ENCODE measurements at regions not wholly inside any gene's neighbourhood (a gene's known extent, or its start where the extent isn't known, plus 50 kb on each side); places are given as distances from the start of the nearest gene placed in this dataset.

DNA sequence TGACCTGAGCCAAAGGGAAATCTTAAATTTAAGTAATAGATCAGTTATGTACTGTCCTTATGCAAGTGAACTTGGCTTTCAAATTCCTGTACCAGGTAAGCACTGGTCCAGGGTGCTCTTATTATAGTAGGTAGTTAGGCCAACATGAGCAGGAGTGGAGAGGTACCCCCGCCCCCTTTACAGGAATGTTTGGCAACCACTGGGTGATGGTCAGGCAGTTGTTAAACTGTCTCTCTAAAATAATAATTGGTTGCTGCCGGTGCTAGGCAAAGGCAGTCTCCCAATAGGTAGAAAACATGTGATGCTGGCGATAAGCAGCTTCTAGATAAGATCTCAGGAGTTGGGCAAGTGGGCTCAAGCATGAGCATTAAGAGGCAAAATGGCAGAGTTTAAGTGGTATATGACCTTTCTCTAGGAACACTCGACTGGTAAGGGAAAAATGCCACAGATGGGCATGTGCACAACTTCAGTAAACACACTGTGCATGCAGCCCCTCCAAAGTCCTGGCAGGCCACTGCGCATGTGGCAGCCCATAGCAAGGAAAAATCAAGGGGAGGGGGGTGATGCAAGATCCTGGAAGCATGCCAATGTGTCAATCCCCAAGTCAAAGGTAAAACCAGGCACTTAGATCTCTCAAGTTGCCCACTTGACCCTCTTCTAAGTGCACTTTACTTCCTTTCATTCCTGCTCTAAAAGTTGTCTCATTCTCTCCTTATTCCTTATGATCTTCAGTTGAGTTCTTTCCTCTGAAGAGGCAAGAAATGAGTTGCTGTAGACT lies 1239.7 kb downstream of the C4orf33 start:
- no peak for FAIRE-seq
- Histone ChIP-seq H3K4me3 (ENCODE audit: low read depth, low read length) (no peak overlapping the region), H3K36me3 (ENCODE audit: control insufficient read depth, insufficient read depth, low read length) (no peaks in the 10 kb centered on the region), H3K27me3 (ENCODE audit: control insufficient read depth, insufficient read depth, low read length) (no peaks in the 10 kb centered on the region)
- TF ChIP-seq, protein P1, sequence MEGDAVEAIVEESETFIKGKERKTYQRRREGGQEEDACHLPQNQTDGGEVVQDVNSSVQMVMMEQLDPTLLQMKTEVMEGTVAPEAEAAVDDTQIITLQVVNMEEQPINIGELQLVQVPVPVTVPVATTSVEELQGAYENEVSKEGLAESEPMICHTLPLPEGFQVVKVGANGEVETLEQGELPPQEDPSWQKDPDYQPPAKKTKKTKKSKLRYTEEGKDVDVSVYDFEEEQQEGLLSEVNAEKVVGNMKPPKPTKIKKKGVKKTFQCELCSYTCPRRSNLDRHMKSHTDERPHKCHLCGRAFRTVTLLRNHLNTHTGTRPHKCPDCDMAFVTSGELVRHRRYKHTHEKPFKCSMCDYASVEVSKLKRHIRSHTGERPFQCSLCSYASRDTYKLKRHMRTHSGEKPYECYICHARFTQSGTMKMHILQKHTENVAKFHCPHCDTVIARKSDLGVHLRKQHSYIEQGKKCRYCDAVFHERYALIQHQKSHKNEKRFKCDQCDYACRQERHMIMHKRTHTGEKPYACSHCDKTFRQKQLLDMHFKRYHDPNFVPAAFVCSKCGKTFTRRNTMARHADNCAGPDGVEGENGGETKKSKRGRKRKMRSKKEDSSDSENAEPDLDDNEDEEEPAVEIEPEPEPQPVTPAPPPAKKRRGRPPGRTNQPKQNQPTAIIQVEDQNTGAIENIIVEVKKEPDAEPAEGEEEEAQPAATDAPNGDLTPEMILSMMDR (IDR thresholded peaks at IDR 0.05; ENCODE audit: insufficient read depth, low read length, severe bottlenecking): no peak
- DNase-seq (ENCODE audit: low read depth): no peak

DNA sequence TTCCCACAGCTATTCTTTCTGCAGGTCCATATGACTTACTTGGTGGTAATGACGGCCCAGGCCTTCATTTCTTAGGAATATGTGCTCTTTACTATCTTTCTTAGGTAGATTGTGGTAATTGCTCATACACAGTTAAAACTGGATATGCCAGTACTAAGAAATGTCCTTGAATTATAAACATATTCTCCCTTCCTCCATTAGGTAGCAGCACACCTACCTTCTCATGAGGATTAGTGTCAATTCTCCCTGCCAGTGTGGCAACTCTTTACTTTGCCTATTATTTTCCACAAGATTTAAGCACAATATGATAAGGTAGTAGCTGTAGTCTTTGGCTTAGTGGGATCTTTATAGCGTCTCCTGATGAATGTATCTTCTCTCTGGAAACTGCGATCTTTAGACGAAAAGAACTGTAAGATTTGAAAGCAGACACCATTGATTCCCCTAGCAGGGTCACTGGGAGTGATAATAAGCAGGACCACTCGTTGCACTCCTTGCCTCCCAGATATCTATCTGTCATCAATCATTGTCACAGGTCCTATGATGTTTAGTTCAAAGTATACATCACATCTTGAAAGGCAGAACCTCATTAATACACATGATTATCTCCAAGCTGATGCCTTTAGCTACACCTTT lies 1240.7 kb downstream of the C4orf33 start:
- no peak for FAIRE-seq
- no peaks in the 10 kb centered on the region for H3K27me3 ChIP-seq (ENCODE audit: control insufficient read depth, insufficient read depth, low read length)
- no peak overlapping the region for H3K4me3 ChIP-seq (ENCODE audit: low read depth, low read length)
- H3K36me3 ChIP-seq (ENCODE audit: control insufficient read depth, insufficient read depth, low read length): no peaks in the 10 kb centered on the region
- DNase-seq (ENCODE audit: low read depth): peak; percentile 41
- TF ChIP-seq, protein P1 (IDR thresholded peaks at IDR 0.05; ENCODE audit: insufficient read depth, low read length, severe bottlenecking): peak; percentile 40

DNA sequence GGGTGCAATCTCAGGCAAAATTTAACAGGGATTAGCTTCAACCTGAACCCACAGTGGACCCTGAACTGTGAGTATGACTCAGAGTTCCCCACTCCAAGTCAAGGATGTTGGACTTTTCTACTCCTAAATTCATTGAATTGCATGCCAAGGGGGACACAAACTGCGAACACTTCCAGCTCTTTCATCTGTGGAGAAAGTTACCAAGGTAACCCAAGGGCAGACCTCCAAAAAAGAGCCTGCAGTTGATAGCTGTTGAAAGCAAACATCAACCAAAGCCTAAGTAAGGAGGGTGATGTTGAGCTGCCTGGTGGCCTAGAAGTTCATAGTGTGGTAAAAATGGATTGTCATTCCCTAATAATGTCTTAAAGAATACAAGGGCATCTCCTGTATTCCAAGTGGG lies 1242.9 kb downstream of the C4orf33 start:
- TF ChIP-seq, protein P1 (IDR thresholded peaks at IDR 0.05; ENCODE audit: insufficient read depth, low read length, severe bottlenecking): no peak
- DNase-seq (ENCODE audit: low read depth) (no peak), FAIRE-seq (no peak)
- H3K4me3 ChIP-seq (ENCODE audit: low read depth, low read length): no peak overlapping the region
- no peaks in the 10 kb centered on the region for H3K36me3 ChIP-seq (ENCODE audit: control insufficient read depth, insufficient read depth, low read length)
- H3K27me3 ChIP-seq (ENCODE audit: control insufficient read depth, insufficient read depth, low read length): no peaks in the 10 kb centered on the region

DNA sequence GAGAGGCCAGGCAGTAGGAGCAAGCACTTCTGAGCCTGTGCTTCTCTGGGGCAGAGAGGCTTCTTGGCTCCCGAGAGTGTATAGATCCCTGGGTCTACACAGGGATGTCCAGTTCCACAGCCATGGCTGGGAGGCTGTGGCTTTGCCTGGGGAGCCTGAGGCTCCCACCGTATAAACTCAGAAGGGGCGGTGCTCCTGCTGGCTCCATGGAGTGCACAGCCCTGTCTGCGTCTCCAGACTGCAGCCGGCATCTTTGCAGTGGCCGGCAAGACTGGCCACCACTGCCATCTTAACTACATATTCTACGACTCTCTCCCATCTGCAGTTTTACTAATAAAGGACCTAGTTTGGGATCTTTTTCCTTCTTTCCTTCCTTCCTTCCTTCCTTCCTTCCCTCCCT lies 1253.8 kb downstream of the C4orf33 start:
- H3K4me3 ChIP-seq (ENCODE audit: low read depth, low read length): no peak overlapping the region
- H3K36me3 ChIP-seq (ENCODE audit: control insufficient read depth, insufficient read depth, low read length): no peaks in the 10 kb centered on the region
- no peaks in the 10 kb centered on the region for H3K27me3 ChIP-seq (ENCODE audit: control insufficient read depth, insufficient read depth, low read length)
- TF ChIP-seq, protein P1 (IDR thresholded peaks at IDR 0.05; ENCODE audit: insufficient read depth, low read length, severe bottlenecking): no peak
- DNase-seq (ENCODE audit: low read depth) (no peak), FAIRE-seq (no peak)

DNA sequence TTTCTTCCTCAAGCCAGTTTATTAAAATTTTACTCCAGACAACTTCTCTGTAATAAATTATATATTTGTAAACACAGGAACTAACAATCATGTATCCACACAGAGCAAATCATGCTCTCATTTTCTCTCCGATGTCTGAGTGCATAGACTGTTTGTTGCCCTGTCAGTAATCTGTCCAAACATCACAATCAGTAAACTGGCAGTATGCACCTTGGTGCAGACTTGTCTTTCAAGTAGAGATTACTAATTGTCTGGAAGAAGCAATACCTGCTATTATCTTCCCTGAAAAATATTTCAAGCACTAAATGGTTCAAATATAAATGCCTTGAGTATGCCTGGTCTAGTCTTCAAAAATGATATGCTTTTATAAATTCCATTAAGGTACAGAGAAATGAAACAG lies 1260.9 kb downstream of the C4orf33 start:
- no peak overlapping the region for H3K4me3 ChIP-seq (ENCODE audit: low read depth, low read length)
- DNase-seq (ENCODE audit: low read depth): no peak
- no peak for FAIRE-seq
- H3K27me3 ChIP-seq (ENCODE audit: control insufficient read depth, insufficient read depth, low read length): no peaks in the 10 kb centered on the region
- no peaks in the 10 kb centered on the region for H3K36me3 ChIP-seq (ENCODE audit: control insufficient read depth, insufficient read depth, low read length)
- TF ChIP-seq, protein P1 (IDR thresholded peaks at IDR 0.05; ENCODE audit: insufficient read depth, low read length, severe bottlenecking): no peak
